K562 (cell line): ENCODE measurements at regions not wholly inside any gene's neighbourhood (a gene's known extent, or its start where the extent isn't known, plus 50 kb on each side); places are given as distances from the start of the nearest gene placed in this dataset.

ENCODE experiments used
- ATAC-seq: fragments of 200-7000 bp; cut with Tn5 transposase; 3 replicates; pipeline ENCODE4 v1.9.1; 2020; ENCODE audit warnings: moderate library complexity
- BruUV-seq: library from RNA; stranded (reverse); fragments of 400-500 nt; replicated peaks from 2 replicates; lab custom pipeline; 2021; lab: Mats Ljungman, UMichigan
- CTCF ChIA-PET: fragments of 300-600 bp; formaldehyde crosslinking; extraction: SDS; loops from one replicate; lab custom pipeline; 2021; ENCODE audit warnings: low intra/inter-chr PET ratio; lab: Yijun Ruan, JAX
- POLR2A ChIA-PET: fragments of 300-600, 350-650 bp; sonication (Branson Sonifier 250); formaldehyde crosslinking; extraction: SDS; loops from one replicate; lab custom pipeline; 2021; ENCODE audit warnings: antibody characterized with exemption, inconsistent platforms; lab: Yijun Ruan, JAX
- DNase-seq, 4 experiments: peaks; one replicate each; pipeline versions ENCODE4 v3.0.0 to v3.0.0-alpha.2; 2011 to 2018; ENCODE audit warnings: low spot score in 3 of 4, mixed read lengths in 3 of 4; ENCODE audit errors: extremely low read depth in 1 of 4
- FAIRE-seq: peaks from 2 replicates; lab custom pipeline; 2011; peaks lifted over from hg19 to GRCh38; lab: Jason Lieb, UNC
- H2AFZ ChIP-seq: 2 replicates; pipeline ENCODE4 v1.6.0; 2011; ENCODE audit warnings: low read depth, low read length, control low read depth, inconsistent platforms
- H3K27ac ChIP-seq: fragments of 200-600 bp; 3 replicates; pipeline ENCODE4 v1.8.0; 2011; ENCODE audit warnings: low read depth, mild to moderate bottlenecking, control low read depth, inconsistent platforms, low read length, moderate library complexity, mixed read lengths; ENCODE audit errors: extremely low read depth
- H3K27me3 ChIP-seq, 2 experiments: fragments of 300-600 bp in 1 of 2; 2 replicates in 1 of 2; 3 replicates in 1 of 2; pipeline versions ENCODE4 v1.6.0 to v1.8.0; 2011; ENCODE audit warnings: inconsistent platforms in 2 of 2, low read length in 2 of 2, mild to moderate bottlenecking in 1 of 2, mixed read lengths in 1 of 2, moderate library complexity in 1 of 2; ENCODE audit not compliant: control insufficient read depth in 2 of 2, insufficient read depth in 2 of 2
- H3K36me3 ChIP-seq: fragments of 300-600 bp; 3 replicates; pipeline ENCODE4 v1.8.0; 2011; ENCODE audit warnings: mild to moderate bottlenecking, low read length, inconsistent platforms; ENCODE audit not compliant: control insufficient read depth, insufficient read depth
- H3K4me1 ChIP-seq, 2 experiments: fragments of 200-600 bp in 1 of 2; replicated peaks in 1 of 2; 2 replicates in 1 of 2; 3 replicates in 1 of 2; pipeline versions ENCODE4 v1.5.1 to v1.8.0; 2011; ENCODE audit warnings: inconsistent platforms in 2 of 2, low read length in 2 of 2, mild to moderate bottlenecking in 1 of 2, mixed read lengths in 1 of 2, moderate library complexity in 1 of 2; ENCODE audit not compliant: control insufficient read depth in 2 of 2, insufficient read depth in 2 of 2
- H3K4me2 ChIP-seq: 2 replicates; pipeline ENCODE4 v1.6.1; 2011; ENCODE audit warnings: low read length, control low read depth, inconsistent platforms, mixed read lengths; ENCODE audit not compliant: insufficient read depth
- H3K4me3 ChIP-seq: fragments of 200-600 bp; sonication (generic), shearing (Covaris generic); 2 replicates; pipeline ENCODE4 v1.5.1; 2016; ENCODE audit warnings: control low read depth, inconsistent platforms
- H3K79me2 ChIP-seq: fragments of 200-600 bp; 3 replicates; pipeline ENCODE4 v1.8.0; 2011; ENCODE audit warnings: low read length, inconsistent platforms; ENCODE audit not compliant: control insufficient read depth, insufficient read depth
- H3K9ac ChIP-seq, 2 experiments: 2 replicates each; pipeline versions ENCODE4 v1.6.0 to v1.6.1; 2011; ENCODE audit warnings: low read depth in 2 of 2, low read length in 2 of 2, control low read depth in 1 of 2, inconsistent platforms in 1 of 2, mild to moderate bottlenecking in 1 of 2, mixed read lengths in 1 of 2; ENCODE audit not compliant: insufficient read depth in 1 of 2
- H3K9me1 ChIP-seq: one replicate; pipeline ENCODE4 v1.6.0; 2011; ENCODE audit warnings: inconsistent platforms, mild to moderate bottlenecking, low read length, moderate library complexity; ENCODE audit not compliant: control insufficient read depth, insufficient read depth
- H3K9me3 ChIP-seq: replicated peaks from 2 replicates; pipeline ENCODE4 v1.5.1; 2011; ENCODE audit warnings: low read depth, low read length, inconsistent platforms; ENCODE audit not compliant: control insufficient read depth, insufficient read depth
- H4K20me1 ChIP-seq: replicated peaks from 2 replicates; pipeline ENCODE4 v1.6.1; 2011; ENCODE audit warnings: low read length, inconsistent platforms, mixed read lengths; ENCODE audit not compliant: control insufficient read depth, insufficient read depth
- E2F8 ChIP-seq: fragments of 450-650 bp; IDR thresholded peaks from 2 replicates; pipeline ENCODE4 v1.7.1; 2018; ENCODE audit warnings: mild to moderate bottlenecking, low read depth; ENCODE audit not compliant: partially characterized antibody
- GTF3C2 ChIP-seq: IDR thresholded peaks from 3 replicates; pipeline ENCODE4 v1.6.1; 2011; ENCODE audit warnings: borderline replicate concordance, mild to moderate bottlenecking, moderate library complexity; ENCODE audit not compliant: insufficient read length; ENCODE audit errors: extremely low read depth
- IRF1 ChIP-seq: sonication (generic); formaldehyde crosslinking; IDR thresholded peaks from 2 replicates; pipeline ENCODE4 v1.8.0; 2022; ENCODE audit warnings: missing genetic modification reagents, mild to moderate bottlenecking, borderline replicate concordance
- MAZ ChIP-seq, 2 experiments: fragments of 450-650 bp in 1 of 2; sonication (generic) in 1 of 2; formaldehyde crosslinking; IDR thresholded peaks in 1 of 2; conservative IDR thresholded peaks in 1 of 2; 2 replicates each; pipeline versions ENCODE4 v1.4.0 to v1.5.0; 2020; ENCODE audit warnings: mild to moderate bottlenecking in 1 of 2, missing genetic modification reagents in 1 of 2
- PREB ChIP-seq: sonication (generic); formaldehyde crosslinking; IDR thresholded peaks from 2 replicates; pipeline ENCODE4 v1.8.1; 2023; ENCODE audit warnings: mild to moderate bottlenecking, missing genetic modification reagents
- PURB ChIP-seq: sonication (generic); formaldehyde crosslinking; IDR thresholded peaks from 2 replicates; pipeline ENCODE4 v1.9.0; 2021; ENCODE audit warnings: low read depth, mild to moderate bottlenecking, missing genetic modification reagents
- RAD51 ChIP-seq: fragments of 450-650 bp; IDR thresholded peaks from 2 replicates; pipeline ENCODE4 v1.7.1; 2016; ENCODE audit warnings: low read depth, mild to moderate bottlenecking, borderline replicate concordance
- RB1 ChIP-seq: fragments of 450-650 bp; IDR thresholded peaks from 2 replicates; pipeline ENCODE4 v1.6.1; 2017; ENCODE audit warnings: low read depth, mild to moderate bottlenecking
- ZBTB1 ChIP-seq: sonication (generic); formaldehyde crosslinking; IDR thresholded peaks from 2 replicates; pipeline ENCODE4 v1.8.1; 2023; ENCODE audit warnings: missing genetic modification reagents, low read depth, mild to moderate bottlenecking, borderline replicate concordance
- ZBTB12 ChIP-seq: fragments of 250-450 bp; sonication (Bioruptor Pico); IDR thresholded peaks from 2 replicates; pipeline ENCODE4 v1.4.0; 2020
- ZKSCAN8 ChIP-seq: fragments of 200-800 bp; sonication (Bioruptor generic); IDR thresholded peaks from 2 replicates; pipeline ENCODE4 v1.6.1; 2016; ENCODE audit warnings: missing genetic modification characterization, missing compliant biosample characterization
- ZNF140 ChIP-seq: fragments of 250-450 bp; sonication (Bioruptor Pico); IDR thresholded peaks from 2 replicates; pipeline ENCODE4 v1.8.0; 2021; ENCODE audit warnings: moderate library complexity, mild to moderate bottlenecking, inconsistent platforms
- ZNF57 ChIP-seq: fragments of 450-650 bp; formaldehyde crosslinking; IDR thresholded peaks from 2 replicates; pipeline ENCODE4 v1.4.0; 2020; ENCODE audit warnings: mild to moderate bottlenecking, moderate library complexity
- ZNF695 ChIP-seq: fragments of 450-650 bp; formaldehyde crosslinking; IDR thresholded peaks from 2 replicates; pipeline ENCODE4 v1.4.0; 2020; ENCODE audit warnings: mild to moderate bottlenecking, moderate library complexity
- ZNF696 ChIP-seq: fragments of 250-450 bp; sonication (Bioruptor Pico); conservative IDR thresholded peaks from 2 replicates; pipeline ENCODE4 v1.4.0; 2020; ENCODE audit warnings: mild to moderate bottlenecking, moderate library complexity
- in situ Hi-C: fragments of 300-500 bp; cut with MboI; formaldehyde crosslinking; loops from 4 replicates; pipeline ENCODE4 v1.15.0; 2018; ENCODE audit warnings: inconsistent platforms, mixed read lengths
- intact Hi-C: fragments of 100-400 bp; cut with micrococcal nuclease; formaldehyde crosslinking; loops from 2 replicates; pipeline ENCODE4 v1.14.2; 2022

- CTCF ChIA-PET: no interaction called here
- Histone ChIP-seq H2AFZ (no peak overlapping the region), H3K9me1 (no peaks in the 10 kb centered on the region), H3K9ac (no peak overlapping the region), H3K27ac (no peak overlapping the region), H3K4me1 (no peaks in the 10 kb centered on the region), H3K36me3 (no peaks in the 10 kb centered on the region), H3K4me2 (no peak overlapping the region), H4K20me1 (no peaks in the 10 kb centered on the region), H3K79me2 (no peaks in the 10 kb centered on the region), H3K27me3 (no peaks in the 10 kb centered on the region), H3K4me3 (no peak overlapping the region), H3K9me3 (no peaks in the 10 kb centered on the region)
- intact Hi-C loops: no loop called here
- POLR2A ChIA-PET: no interaction called here
- DNase-seq (no peak), FAIRE-seq (no peak), ATAC-seq (no peak)
- in situ Hi-C loops: no loop called here
- BruUV-seq: no TSS peak
- TF ChIP-seq RB1 (no peak), ZBTB1 (no peak), MAZ (CRISPR knock-in tag; conservative IDR thresholded peaks at IDR 0.05 in 1 of 2, IDR thresholded peaks at IDR 0.05 in 1 of 2) (no peak), PURB (CRISPR knock-in tag) (no peak), ZBTB12 (CRISPR knock-in tag) (no peak), PREB (CRISPR knock-in tag) (no peak), ZNF57 (CRISPR knock-in tag) (no peak), ZNF695 (CRISPR knock-in tag) (no peak), E2F8 (no peak), ZNF140 (CRISPR knock-in tag) (no peak), GTF3C2 (no peak), ZKSCAN8 (CRISPR knock-in tag) (no peak), ZNF696 (CRISPR knock-in tag) (no peak), IRF1 (CRISPR knock-in tag) (no peak), RAD51 (no peak)
Observed at GRCh38 chr10:105585171-105585570, 944.1 kb downstream of the SORCS3 start.
